Coronary artery (tissue), 2 donors: ENCODE measurements at regions not wholly inside any gene's neighbourhood (a gene's known extent, or its start where the extent isn't known, plus 50 kb on each side); places are given as distances from the start of the nearest gene placed in this dataset.

ENCODE experiments used
- DNase-seq: peaks from one replicate; pipeline ENCODE4 v3.0.0-alpha.2; 2017; ENCODE audit warnings: low spot score
- H3K27ac ChIP-seq, 2 donors: fragments of 200-600 bp; sonication (generic); one replicate each; pipeline ENCODE4 v1.5.1; 2016 to 2019
- H3K4me3 ChIP-seq: fragments of 200-600 bp; sonication (generic); 2 replicates; pipeline ENCODE4 v1.5.1; 2016; ENCODE audit warnings: mild to moderate bottlenecking, moderate library complexity
- CTCF ChIP-seq: fragments of 200-600 bp; sonication (generic); IDR thresholded peaks from one replicate; pipeline ENCODE4 v1.5.1; 2019; ENCODE audit warnings: antibody characterized with exemption

- no peak overlapping the region for H3K4me3 ChIP-seq
- DNase-seq = no peak
- no peak for TF ChIP-seq CTCF
Measured at GRCh38 chr10:33532901-33533300, 198.4 kb upstream of the NRP1 start.

GRCh38 chr10:33529234-33529633, 194.8 kb upstream of the NRP1 start:
- Histone ChIP-seq H3K27ac (no peak overlapping the region), H3K4me3 (no peak overlapping the region)
- TF ChIP-seq CTCF = no peak
- DNase-seq = no peak

More at GRCh38 chr10:33532901-33533300, 198.4 kb upstream of the NRP1 start:
- H3K27ac ChIP-seq = no peak overlapping the region

- Histone ChIP-seq H3K27ac (no peak overlapping the region), H3K4me3 (no peak overlapping the region)
- DNase-seq = no peak
- TF ChIP-seq CTCF = no peak
Measured at GRCh38 chr10:33524966-33525365, 190.5 kb upstream of the NRP1 start.

GRCh38 chr10:33524041-33524440, 189.6 kb upstream of the NRP1 start:
- Histone ChIP-seq H3K27ac (no peak overlapping the region), H3K4me3 (no peak overlapping the region)
- no peak for TF ChIP-seq CTCF
- no peak for DNase-seq

- no peak for TF ChIP-seq CTCF
- H3K4me3 ChIP-seq = no peak overlapping the region
- DNase-seq = no peak
- no peak overlapping the region for H3K27ac ChIP-seq
Measured at GRCh38 chr10:33523236-33523792, 188.8 kb upstream of the NRP1 start.

- no peak for DNase-seq
- H3K4me3 ChIP-seq = no peak overlapping the region
- no peak overlapping the region for H3K27ac ChIP-seq
- no peak for TF ChIP-seq CTCF
Measured at GRCh38 chr10:33521904-33522303, 187.4 kb upstream of the NRP1 start.

GRCh38 chr10:33521062-33521461, 186.6 kb upstream of the NRP1 start:
- TF ChIP-seq CTCF = no peak
- no peak overlapping the region for H3K27ac ChIP-seq
- DNase-seq = no peak
- H3K4me3 ChIP-seq = no peak overlapping the region
